ENCODE measurements at regions not wholly inside any gene's neighbourhood (a gene's known extent, or its start where the extent isn't known, plus 50 kb on each side); places are given as distances from the start of the nearest gene placed in this dataset.

GRCh38 chr1:30405081-30405480 is 318.3 kb downstream of the MATN1 start:
- no peak for TF ChIP-seq CTCF (IDR thresholded peaks at IDR 0.05)
- intact Hi-C loops (cut with DNase I) = no loop called here
- no peak overlapping the region for H3K27ac ChIP-seq
- no peaks in the 10 kb centered on the region for H3K4me1 ChIP-seq
- H3K36me3 ChIP-seq = no peaks in the 10 kb centered on the region
- H3K9me3 ChIP-seq = no peaks in the 10 kb centered on the region
- H3K4me3 ChIP-seq = no peak overlapping the region
- no peaks in the 10 kb centered on the region for H3K27me3 ChIP-seq
- peak in 1 of 2 donors; percentile 52 for DNase-seq (ENCODE audit: low spot score in 2 of 2)

- intact Hi-C loops (cut with DNase I) = no loop called here
- Histone ChIP-seq H3K4me1 (no peaks in the 10 kb centered on the region), H3K9me3 (no peaks in the 10 kb centered on the region), H3K27ac (no peak overlapping the region), H3K4me3 (no peak overlapping the region), H3K27me3 (no peaks in the 10 kb centered on the region), H3K36me3 (no peaks in the 10 kb centered on the region)
- no peak for TF ChIP-seq CTCF (IDR thresholded peaks at IDR 0.05)
- peak in 1 of 2 donors; percentile 31 for DNase-seq (ENCODE audit: low spot score in 2 of 2)
Observed at GRCh38 chr1:30404341-30404740, 319.0 kb downstream of the MATN1 start.

GRCh38 chr1:30403726-30404125 is 319.7 kb downstream of the MATN1 start:
- H3K27ac ChIP-seq = no peak overlapping the region
- DNase-seq (ENCODE audit: low spot score in 2 of 2) = peak in 1 of 2 donors; percentile 5
- intact Hi-C loops (cut with DNase I) = no loop called here
- no peak for TF ChIP-seq CTCF (IDR thresholded peaks at IDR 0.05)
- H3K4me3 ChIP-seq = no peak overlapping the region
- no peaks in the 10 kb centered on the region for H3K36me3 ChIP-seq
- H3K4me1 ChIP-seq = no peaks in the 10 kb centered on the region
- H3K9me3 ChIP-seq = no peaks in the 10 kb centered on the region
- H3K27me3 ChIP-seq = no peaks in the 10 kb centered on the region

GRCh38 chr1:30403061-30403645 is 320.2 kb downstream of the MATN1 start:
- intact Hi-C loops (cut with DNase I) = no loop called here
- H3K4me3 ChIP-seq = no peak overlapping the region
- no peaks in the 10 kb centered on the region for H3K27me3 ChIP-seq
- no peaks in the 10 kb centered on the region for H3K4me1 ChIP-seq
- no peaks in the 10 kb centered on the region for H3K9me3 ChIP-seq
- no peaks in the 10 kb centered on the region for H3K36me3 ChIP-seq
- H3K27ac ChIP-seq = no peak overlapping the region
- TF ChIP-seq CTCF (IDR thresholded peaks at IDR 0.05) = no peak
- DNase-seq (ENCODE audit: low spot score in 2 of 2) = no peak

- no peak for DNase-seq (ENCODE audit: low spot score in 2 of 2)
- intact Hi-C loops (cut with DNase I) = no loop called here
- H3K9me3 ChIP-seq = no peaks in the 10 kb centered on the region
- H3K27me3 ChIP-seq = no peaks in the 10 kb centered on the region
- no peak overlapping the region for H3K27ac ChIP-seq
- H3K4me1 ChIP-seq = no peaks in the 10 kb centered on the region
- no peak for TF ChIP-seq CTCF (IDR thresholded peaks at IDR 0.05)
- no peak overlapping the region for H3K4me3 ChIP-seq
- H3K36me3 ChIP-seq = no peaks in the 10 kb centered on the region
Observed at GRCh38 chr1:30402031-30402430, 321.4 kb downstream of the MATN1 start.

- TF ChIP-seq CTCF (IDR thresholded peaks at IDR 0.05) = no peak
- intact Hi-C loops (cut with DNase I) = no loop called here
- Histone ChIP-seq H3K4me3 (no peak overlapping the region), H3K9me3 (no peaks in the 10 kb centered on the region), H3K27ac (no peak overlapping the region), H3K36me3 (no peaks in the 10 kb centered on the region), H3K27me3 (no peaks in the 10 kb centered on the region), H3K4me1 (no peaks in the 10 kb centered on the region)
- DNase-seq (ENCODE audit: low spot score in 2 of 2) = no peak
Observed at GRCh38 chr1:30400507-30400906, 322.9 kb downstream of the MATN1 start.
